Spinal cord (tissue), 9 donors: ENCODE measurements at regions not wholly inside any gene's neighbourhood (a gene's known extent, or its start where the extent isn't known, plus 50 kb on each side); places are given as distances from the start of the nearest gene placed in this dataset.

ENCODE experiments used
- DNase-seq, 6 donors: peaks; one replicate each; pipeline versions ENCODE4 v3.0.0 to v3.0.0-alpha.2; 2013 to 2015; ENCODE audit warnings: low spot score in 6 of 6, low read depth in 4 of 6
- H3K27ac ChIP-seq: one replicate; pipeline ENCODE4 v1.5.1; 2013; ENCODE audit warnings: low read depth, low read length, control low read depth
- H3K27me3 ChIP-seq: one replicate; pipeline ENCODE4 v1.6.1; 2013; ENCODE audit warnings: low read length; ENCODE audit not compliant: control insufficient read depth, insufficient read depth
- H3K36me3 ChIP-seq: one replicate; pipeline ENCODE4 v1.6.1; 2013; ENCODE audit warnings: low read length; ENCODE audit not compliant: control insufficient read depth, insufficient read depth
- H3K4me1 ChIP-seq: one replicate; pipeline ENCODE4 v1.6.1; 2013; ENCODE audit warnings: low read length; ENCODE audit not compliant: control insufficient read depth, insufficient read depth
- H3K4me3 ChIP-seq: one replicate; pipeline ENCODE4 v1.5.1; 2013; ENCODE audit warnings: low read depth, low read length, control low read depth
- H3K9me3 ChIP-seq: one replicate; pipeline ENCODE4 v1.6.1; 2013; ENCODE audit warnings: low read length; ENCODE audit not compliant: control insufficient read depth, insufficient read depth
- WGBS: methylation state at CpG from one replicate; pipeline ENCODE4 v1.1.5; 2013; ENCODE audit warnings: missing lambda C conversion rate; ENCODE audit not compliant: insufficient coverage; 5-methylcytosine and 5-hydroxymethylcytosine counted together
- donor health status: healthy.

- Histone ChIP-seq H3K9me3 (no peaks in the 10 kb centered on the region), H3K4me3 (no peak overlapping the region), H3K4me1 (no peaks in the 10 kb centered on the region), H3K36me3 (no peaks in the 10 kb centered on the region), H3K27ac (no peak overlapping the region), H3K27me3 (no peaks in the 10 kb centered on the region)
- DNase-seq, result no peak
- WGBS, result no CpG with 5 or more reads among the region's 4 CpGs
Measured at GRCh38 chr5:163832155-163832554, 326.7 kb downstream of the MAT2B start.

- H3K27ac ChIP-seq, result no peak overlapping the region
- no CpG with 5 or more reads among the region's 1 CpG for WGBS
- no peaks in the 10 kb centered on the region for H3K9me3 ChIP-seq
- no peaks in the 10 kb centered on the region for H3K4me1 ChIP-seq
- no peak overlapping the region for H3K4me3 ChIP-seq
- H3K36me3 ChIP-seq, result no peaks in the 10 kb centered on the region
- no peaks in the 10 kb centered on the region for H3K27me3 ChIP-seq
- no peak for DNase-seq
Measured at GRCh38 chr5:163838738-163839137, 333.3 kb downstream of the MAT2B start.

DNA sequence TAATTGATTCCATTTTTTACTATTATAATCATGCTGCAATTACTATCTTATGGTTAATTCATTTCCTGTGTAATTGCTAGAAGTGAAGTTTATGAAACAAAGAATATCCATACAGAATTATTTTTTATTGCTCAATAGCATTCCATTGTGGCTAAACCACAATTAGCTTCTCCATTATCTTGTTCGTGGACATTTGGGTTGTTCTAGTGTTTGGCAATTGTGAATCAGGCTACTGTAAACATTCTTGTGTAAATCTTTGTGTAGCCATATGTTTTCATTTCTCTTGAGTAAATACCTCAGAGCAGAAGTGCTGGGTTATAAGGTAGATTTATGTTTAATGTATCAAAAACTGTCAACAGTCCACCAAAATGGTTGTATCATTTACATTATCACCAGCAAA is 341.1 kb downstream of the MAT2B start:
- no peak overlapping the region for H3K27ac ChIP-seq
- no peaks in the 10 kb centered on the region for H3K36me3 ChIP-seq
- H3K9me3 ChIP-seq, result no peaks in the 10 kb centered on the region
- no peaks in the 10 kb centered on the region for H3K27me3 ChIP-seq
- no peak overlapping the region for H3K4me3 ChIP-seq
- H3K4me1 ChIP-seq, result no peaks in the 10 kb centered on the region
- DNase-seq, result no peak
- WGBS, result no CpG with 5 or more reads among the region's 1 CpG

DNA sequence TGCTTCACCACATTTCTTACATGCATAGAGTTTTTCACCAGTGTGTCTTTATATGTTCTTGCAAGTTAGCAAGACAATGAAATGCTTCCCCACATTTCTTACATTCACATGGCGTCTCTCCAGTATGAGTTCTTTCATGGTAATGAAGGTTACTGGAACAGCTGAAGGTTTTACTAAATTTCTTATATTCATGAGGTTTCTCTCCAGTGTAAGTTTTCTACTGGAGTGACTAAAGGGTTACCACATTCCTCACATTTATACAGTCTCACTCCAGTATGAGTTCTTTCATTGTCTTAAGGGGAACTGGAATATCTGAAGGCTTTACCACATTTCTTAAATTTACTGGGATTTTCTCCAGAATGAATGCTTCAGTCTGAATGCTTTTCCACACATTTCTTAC is 350.3 kb downstream of the MAT2B start:
- Histone ChIP-seq H3K4me1 (no peaks in the 10 kb centered on the region), H3K36me3 (no peaks in the 10 kb centered on the region), H3K9me3 (no peaks in the 10 kb centered on the region), H3K27me3 (no peaks in the 10 kb centered on the region), H3K4me3 (no peak overlapping the region), H3K27ac (no peak overlapping the region)
- DNase-seq, result no peak
- no CpG with 5 or more reads among the region's 1 CpG for WGBS

DNA sequence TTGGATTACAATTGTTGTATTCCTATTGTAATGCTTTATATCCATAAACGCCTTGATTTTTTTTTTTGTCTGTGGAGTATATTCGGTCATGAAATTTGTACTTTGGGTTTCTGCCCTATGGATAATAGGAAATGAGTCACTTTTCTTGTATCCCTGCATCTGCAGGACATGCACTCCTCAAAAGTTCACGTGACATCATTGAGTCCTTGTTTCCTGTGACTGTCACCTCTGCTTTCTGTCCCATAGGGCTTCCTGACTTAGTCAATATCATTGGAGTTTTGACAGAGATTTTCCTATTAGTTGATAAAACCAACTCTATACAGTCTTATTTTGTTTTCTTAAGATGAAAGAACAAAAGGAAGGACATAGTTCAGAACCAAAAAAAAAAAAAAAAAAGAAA is 356.3 kb downstream of the MAT2B start:
- H3K36me3 ChIP-seq, result no peaks in the 10 kb centered on the region
- H3K4me1 ChIP-seq, result no peaks in the 10 kb centered on the region
- no peaks in the 10 kb centered on the region for H3K9me3 ChIP-seq
- DNase-seq, result no peak
- no peak overlapping the region for H3K27ac ChIP-seq
- no peak overlapping the region for H3K4me3 ChIP-seq
- no CpG with 5 or more reads among the region's 3 CpGs for WGBS
- H3K27me3 ChIP-seq, result no peaks in the 10 kb centered on the region

DNA sequence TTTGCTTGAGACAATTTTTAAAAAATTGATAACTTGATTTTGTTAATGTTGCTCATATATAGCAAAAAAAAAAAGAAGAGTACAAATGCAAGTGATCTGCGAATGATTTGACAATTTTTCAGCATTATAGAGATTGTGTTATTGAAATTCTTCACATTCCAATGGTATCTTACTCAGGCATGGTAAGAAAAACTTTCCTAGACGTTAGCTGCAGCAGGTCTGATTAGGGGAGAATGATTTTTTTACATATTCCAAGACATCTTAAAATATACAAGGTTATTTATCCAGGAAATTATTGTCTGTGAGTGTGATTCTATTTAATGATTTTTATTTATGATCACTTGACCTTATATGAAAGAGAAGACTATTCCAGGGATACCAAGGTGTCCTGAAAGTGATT is 361.9 kb downstream of the MAT2B start:
- WGBS, result no CpG with 5 or more reads among the region's 2 CpGs
- no peaks in the 10 kb centered on the region for H3K9me3 ChIP-seq
- H3K4me1 ChIP-seq, result no peaks in the 10 kb centered on the region
- H3K27me3 ChIP-seq, result no peaks in the 10 kb centered on the region
- no peak for DNase-seq
- H3K4me3 ChIP-seq, result no peak overlapping the region
- H3K27ac ChIP-seq, result no peak overlapping the region
- no peaks in the 10 kb centered on the region for H3K36me3 ChIP-seq

DNA sequence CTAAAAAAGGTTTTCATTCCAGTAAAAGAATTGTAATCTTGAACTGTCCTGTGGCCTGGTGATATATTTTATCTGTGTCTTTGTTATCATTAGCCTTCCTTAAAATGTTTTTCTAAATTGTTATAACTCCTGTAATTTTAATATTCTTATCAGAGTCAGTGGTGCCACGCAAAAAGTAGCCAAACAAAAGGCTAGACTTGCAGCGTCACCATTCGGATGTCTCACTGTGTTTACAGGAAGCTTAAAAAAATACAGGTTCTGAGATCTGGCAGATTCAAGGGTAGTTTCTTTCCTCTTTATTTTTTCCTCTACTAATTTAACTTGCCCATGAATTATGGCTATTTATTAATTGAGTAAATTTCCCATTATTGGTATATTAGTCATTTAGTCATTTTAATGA is 362.3 kb downstream of the MAT2B start:
- no CpG with 5 or more reads among the region's 3 CpGs for WGBS

GRCh38 chr5:163869581-163869980 is 364.2 kb downstream of the MAT2B start:
- Histone ChIP-seq H3K36me3 (no peaks in the 10 kb centered on the region), H3K27me3 (no peaks in the 10 kb centered on the region), H3K27ac (no peak overlapping the region), H3K4me1 (no peaks in the 10 kb centered on the region), H3K9me3 (no peaks in the 10 kb centered on the region), H3K4me3 (no peak overlapping the region)
- DNase-seq, result no peak
- WGBS, result no CpG with 5 or more reads among the region's 6 CpGs

More for the DNA sequence above, 362.3 kb downstream of the MAT2B start:
- Histone ChIP-seq H3K27ac (no peak overlapping the region), H3K4me3 (no peak overlapping the region), H3K9me3 (no peaks in the 10 kb centered on the region), H3K36me3 (no peaks in the 10 kb centered on the region), H3K27me3 (no peaks in the 10 kb centered on the region), H3K4me1 (no peaks in the 10 kb centered on the region)
- no peak for DNase-seq

GRCh38 chr5:163870441-163870840 is 365.0 kb downstream of the MAT2B start:
- Histone ChIP-seq H3K27me3 (no peaks in the 10 kb centered on the region), H3K27ac (no peak overlapping the region), H3K36me3 (no peaks in the 10 kb centered on the region), H3K4me3 (no peak overlapping the region), H3K9me3 (no peaks in the 10 kb centered on the region), H3K4me1 (no peaks in the 10 kb centered on the region)
- DNase-seq, result peak in 1 of 6 donors; percentile 50
- WGBS, result no CpG with 5 or more reads among the region's 2 CpGs

DNA sequence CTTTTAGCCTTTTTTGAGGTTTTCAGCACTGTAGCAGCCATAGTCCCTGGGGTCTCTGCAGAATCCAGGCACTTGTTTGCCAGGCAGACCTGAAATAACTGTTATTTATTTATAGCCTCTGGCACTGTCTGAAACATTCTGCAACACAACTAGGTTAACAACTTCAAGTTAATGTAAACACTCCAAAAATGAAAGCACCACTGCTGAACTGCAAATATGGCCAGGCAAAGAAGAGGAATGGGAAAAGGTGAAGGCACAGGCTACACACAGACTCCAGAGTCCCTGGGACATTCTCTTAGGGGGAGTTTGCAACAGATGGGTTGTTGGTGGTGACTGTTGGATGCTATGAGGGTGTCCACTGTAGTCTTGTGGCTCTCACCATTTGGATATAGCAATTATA is 369.0 kb downstream of the MAT2B start:
- no peak overlapping the region for H3K27ac ChIP-seq
- H3K27me3 ChIP-seq, result no peaks in the 10 kb centered on the region
- H3K36me3 ChIP-seq, result no peaks in the 10 kb centered on the region
- H3K4me1 ChIP-seq, result no peaks in the 10 kb centered on the region
- no peak overlapping the region for H3K4me3 ChIP-seq
- DNase-seq, result no peak
- H3K9me3 ChIP-seq, result no peaks in the 10 kb centered on the region
